GM12864 (cell line): ENCODE measurements at regions not wholly inside any gene's neighbourhood (a gene's known extent, or its start where the extent isn't known, plus 50 kb on each side); places are given as distances from the start of the nearest gene placed in this dataset.
"Not testable (repeated sequence)": the region's sequence is repeated elsewhere in the genome, so short reads cannot be mapped to it uniquely, and the experiment has no call there.

Experiments used
- DNase-seq: peaks from one replicate; pipeline ENCODE4 v3.0.0-alpha.2; 2011; ENCODE audit warnings: low read depth
- H3K4me3 ChIP-seq: 2 replicates; pipeline ENCODE4 v1.5.1; 2011; ENCODE audit warnings: mild to moderate bottlenecking, low read depth, low read length, control low read depth
- CTCF ChIP-seq: IDR thresholded peaks from 2 replicates; pipeline ENCODE4 v1.5.1; 2011; ENCODE audit warnings: low read depth, mild to moderate bottlenecking, moderate library complexity, low read length, control low read depth, inconsistent platforms; ENCODE audit errors: missing control alignments

DNA sequence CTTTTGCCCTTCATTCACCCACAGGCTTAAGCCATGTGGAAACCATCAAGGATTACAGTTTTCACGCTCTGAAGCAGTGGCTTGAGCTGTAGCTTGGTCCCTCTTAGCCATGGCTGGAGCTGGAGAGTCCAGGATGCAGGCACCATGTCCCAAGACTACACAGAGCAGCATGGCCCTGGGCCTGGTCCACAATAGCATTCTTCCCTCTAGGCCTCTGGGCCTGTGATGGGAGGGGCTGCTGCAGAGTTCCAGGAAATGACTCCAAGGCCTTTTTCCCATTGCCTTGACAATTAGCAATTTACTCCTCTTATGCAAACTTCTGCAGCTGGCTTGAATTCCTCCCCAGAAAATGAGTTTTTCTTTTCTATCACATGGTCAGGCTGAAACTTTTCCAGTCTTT, 211.3 kb downstream of the RERGL start:
- no peak for TF ChIP-seq CTCF
- DNase-seq: no peak
- H3K4me3 ChIP-seq: no peak overlapping the region

DNA sequence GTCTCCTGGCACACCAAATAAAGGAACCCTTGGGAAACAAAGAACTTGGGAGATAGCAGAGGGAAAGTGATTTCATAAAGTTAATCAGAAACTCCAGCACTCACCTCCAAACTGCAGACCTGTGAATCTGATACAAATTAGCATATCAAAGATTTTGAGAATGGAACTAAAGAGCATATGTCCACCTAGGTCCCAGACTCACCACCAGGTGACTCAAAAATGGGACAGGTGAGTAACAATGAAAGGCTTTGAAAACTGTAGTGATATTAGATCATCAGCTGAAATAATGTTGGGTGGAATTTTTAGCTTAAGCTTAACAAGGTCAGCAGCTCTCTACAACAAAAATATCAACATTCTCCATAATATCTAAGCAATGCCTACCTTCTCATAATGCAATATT, 214.8 kb downstream of the RERGL start:
- DNase-seq: no peak
- no peak overlapping the region for H3K4me3 ChIP-seq
- TF ChIP-seq CTCF: no peak

DNA sequence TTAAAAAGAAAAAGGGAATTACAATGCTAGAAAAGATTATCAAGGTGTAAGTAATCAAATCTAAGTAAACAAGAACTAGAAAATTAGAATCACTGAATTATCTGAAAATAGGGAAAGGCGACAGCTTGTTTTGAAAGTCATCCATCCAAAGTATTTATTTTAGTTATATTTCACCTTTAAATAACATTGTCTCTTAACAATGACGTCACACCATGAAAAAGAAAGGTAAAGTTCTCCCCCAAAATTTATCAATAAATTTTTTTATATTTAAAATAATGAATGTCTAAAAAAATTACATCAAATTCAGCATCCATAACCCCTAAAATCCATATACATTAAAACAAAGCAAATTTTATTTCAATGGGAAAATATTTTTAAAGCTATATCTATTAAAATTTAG, 223.2 kb downstream of the RERGL start:
- H3K4me3 ChIP-seq: no peak overlapping the region
- DNase-seq: no peak
- TF ChIP-seq CTCF: no peak

DNA sequence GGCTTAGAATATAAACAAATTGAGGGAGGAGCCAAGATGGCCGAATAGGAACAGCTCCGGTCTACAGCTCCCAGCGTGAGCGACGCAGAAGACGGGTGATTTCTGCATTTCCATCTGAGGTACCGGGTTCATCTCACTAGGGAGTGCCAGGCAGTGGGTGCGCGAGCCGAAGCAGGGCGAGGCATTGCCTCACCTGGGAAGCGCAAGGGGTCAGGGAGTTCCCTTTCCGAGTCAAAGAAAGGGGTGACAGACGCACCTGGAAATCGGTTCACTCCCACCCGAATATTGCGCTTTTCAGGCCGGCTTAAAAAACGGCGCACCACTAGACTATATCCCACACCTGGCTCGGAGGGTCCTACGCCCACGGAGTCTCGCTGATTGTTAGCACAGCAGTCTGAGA, 234.4 kb downstream of the RERGL start:
- H3K4me3 ChIP-seq, DNase-seq: not testable (repeated sequence)

DNA sequence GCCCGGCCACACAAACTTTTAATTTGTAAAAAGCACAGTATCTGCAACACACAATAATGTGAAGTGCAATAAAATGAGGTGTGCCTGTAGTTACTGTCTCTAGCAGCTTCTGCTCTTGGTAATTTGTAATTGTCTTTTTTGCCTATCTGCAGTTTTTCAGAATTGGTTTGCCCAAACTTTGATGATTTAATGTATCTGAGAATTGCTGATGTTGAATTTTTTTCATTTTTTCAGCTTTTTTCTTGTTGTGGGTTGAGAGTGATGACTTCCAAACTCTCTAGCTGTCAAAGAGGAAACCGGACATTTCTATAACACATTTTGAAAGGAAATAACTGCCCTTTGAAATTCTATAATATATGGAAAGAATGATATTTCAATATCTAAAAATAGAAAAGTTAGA, 236.9 kb downstream of the RERGL start:
- no peak for TF ChIP-seq CTCF
- DNase-seq: no peak

GRCh38 chr12:17841496-17841895, 248.5 kb downstream of the RERGL start:
- TF ChIP-seq CTCF: no peak
- no peak overlapping the region for H3K4me3 ChIP-seq
- DNase-seq: no peak

More for the DNA sequence above, 236.9 kb downstream of the RERGL start:
- no peak overlapping the region for H3K4me3 ChIP-seq

- DNase-seq: no peak
- no peak overlapping the region for H3K4me3 ChIP-seq
- no peak for TF ChIP-seq CTCF
Measured at GRCh38 chr12:17829813-17830212, 260.2 kb downstream of the RERGL start.

- no peak overlapping the region for H3K4me3 ChIP-seq
- DNase-seq: no peak
- no peak for TF ChIP-seq CTCF
Measured at GRCh38 chr12:17818931-17819330, 271.1 kb downstream of the RERGL start.
